GM20000 (cell line): ENCODE measurements at regions not wholly inside any gene's neighbourhood (a gene's known extent, or its start where the extent isn't known, plus 50 kb on each side); places are given as distances from the start of the nearest gene placed in this dataset.

Experiments used
- DNase-seq: peaks from one replicate; pipeline ENCODE4 v3.0.0; 2012; ENCODE audit warnings: low spot score
- CTCF ChIP-seq: IDR thresholded peaks from 2 replicates; pipeline ENCODE4 v1.5.1; 2012; ENCODE audit warnings: mild to moderate bottlenecking, control low read depth; ENCODE audit errors: extremely low read depth, missing control alignments

DNA sequence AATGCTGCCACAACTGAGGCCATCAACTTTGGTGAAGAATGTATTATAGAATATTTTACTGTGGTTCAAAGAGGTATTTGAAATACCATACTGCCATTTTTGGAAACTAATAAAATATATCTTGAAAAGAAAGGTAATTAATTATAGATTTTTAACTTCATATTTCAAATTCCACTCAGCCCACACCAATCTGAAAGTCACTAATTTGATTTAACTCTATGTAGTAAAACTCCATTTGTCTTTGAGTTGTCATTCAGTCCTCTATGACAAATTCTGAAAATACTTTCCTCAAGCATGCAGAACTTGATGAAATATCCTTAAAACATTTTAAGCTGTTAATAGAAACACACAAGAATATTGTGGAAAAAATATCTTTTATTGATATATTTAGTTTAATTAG, 1196.7 kb upstream of the CITED2 start:
- no peak for DNase-seq
- no peak for TF ChIP-seq CTCF

- no peak for DNase-seq
- TF ChIP-seq CTCF, result no peak
Measured at GRCh38 chr6:140567466-140567865, 1193.0 kb upstream of the CITED2 start.

DNA sequence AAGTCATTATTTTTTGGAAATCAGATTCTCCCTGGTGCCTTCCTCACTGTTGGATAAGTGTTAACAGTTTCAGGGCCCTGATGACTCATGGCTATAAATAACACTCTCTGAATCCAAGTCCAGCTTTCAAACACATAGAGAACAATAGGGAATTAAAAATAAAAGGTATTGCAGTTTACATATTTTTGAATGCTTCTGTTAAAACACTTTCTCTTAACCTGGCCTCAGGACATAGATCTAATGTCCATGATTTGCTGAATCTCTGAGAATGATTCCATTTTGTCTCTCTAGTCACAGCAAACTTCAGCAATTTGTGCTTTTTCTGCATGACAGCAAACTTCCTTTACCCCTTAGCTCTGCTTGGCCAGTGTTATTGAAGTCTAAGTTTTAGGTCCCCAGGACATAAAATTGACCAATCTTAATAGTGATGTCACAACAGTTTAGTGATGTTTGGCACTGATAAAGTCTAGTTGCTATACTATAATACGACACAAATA, 1192.4 kb upstream of the CITED2 start:
- DNase-seq, result no peak
- TF ChIP-seq CTCF, result no peak

GRCh38 chr6:140563728-140564127, 1189.3 kb upstream of the CITED2 start:
- no peak for DNase-seq
- TF ChIP-seq CTCF, result no peak

- TF ChIP-seq CTCF, result no peak
- DNase-seq, result no peak
Measured at GRCh38 chr6:140561701-140562100, 1187.3 kb upstream of the CITED2 start.

GRCh38 chr6:140560671-140561070, 1186.2 kb upstream of the CITED2 start:
- no peak for TF ChIP-seq CTCF
- no peak for DNase-seq

DNA sequence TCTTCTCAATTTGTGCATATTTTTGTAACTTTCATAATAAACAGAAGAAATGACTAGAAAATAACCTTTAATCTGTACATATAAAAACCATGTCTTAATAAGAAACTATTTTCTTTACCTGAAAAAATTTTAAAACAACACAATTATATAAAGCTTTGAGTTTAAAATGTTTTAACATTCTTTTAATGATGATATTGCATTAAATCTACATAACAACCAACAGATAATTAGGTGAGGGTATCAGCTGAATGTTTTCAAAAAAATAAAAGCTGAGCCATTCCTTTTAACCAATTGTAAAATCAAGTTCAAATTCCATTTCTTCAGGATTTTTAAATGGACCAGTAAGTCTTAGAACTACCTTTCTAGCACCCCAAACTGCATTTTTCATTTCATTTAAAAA, 1185.0 kb upstream of the CITED2 start:
- DNase-seq, result no peak
- no peak for TF ChIP-seq CTCF
